ENCODE measurements at regions not wholly inside any gene's neighbourhood (a gene's known extent, or its start where the extent isn't known, plus 50 kb on each side); places are given as distances from the start of the nearest gene placed in this dataset.

DNA sequence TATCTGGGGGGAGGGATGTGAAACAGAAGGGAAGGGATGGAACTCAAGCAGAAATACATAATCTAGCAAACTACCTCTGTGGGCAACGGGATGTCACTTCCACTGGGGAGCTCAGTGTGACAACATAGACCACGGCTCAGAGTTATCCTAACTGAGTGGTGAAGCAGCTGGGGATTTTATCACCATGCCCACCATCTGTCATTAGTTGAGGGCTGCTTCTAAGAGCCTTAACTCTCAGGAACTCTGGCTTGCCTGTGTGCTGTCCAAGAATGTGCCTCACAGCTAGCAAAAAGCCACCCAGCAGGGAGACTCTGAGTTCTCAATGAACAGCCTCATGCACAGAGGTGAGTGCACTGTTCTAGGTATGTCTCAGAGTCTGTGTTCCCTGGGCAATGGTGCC is 90.6 kb upstream of the CXCL14 start:
- TF ChIP-seq, protein P1, sequence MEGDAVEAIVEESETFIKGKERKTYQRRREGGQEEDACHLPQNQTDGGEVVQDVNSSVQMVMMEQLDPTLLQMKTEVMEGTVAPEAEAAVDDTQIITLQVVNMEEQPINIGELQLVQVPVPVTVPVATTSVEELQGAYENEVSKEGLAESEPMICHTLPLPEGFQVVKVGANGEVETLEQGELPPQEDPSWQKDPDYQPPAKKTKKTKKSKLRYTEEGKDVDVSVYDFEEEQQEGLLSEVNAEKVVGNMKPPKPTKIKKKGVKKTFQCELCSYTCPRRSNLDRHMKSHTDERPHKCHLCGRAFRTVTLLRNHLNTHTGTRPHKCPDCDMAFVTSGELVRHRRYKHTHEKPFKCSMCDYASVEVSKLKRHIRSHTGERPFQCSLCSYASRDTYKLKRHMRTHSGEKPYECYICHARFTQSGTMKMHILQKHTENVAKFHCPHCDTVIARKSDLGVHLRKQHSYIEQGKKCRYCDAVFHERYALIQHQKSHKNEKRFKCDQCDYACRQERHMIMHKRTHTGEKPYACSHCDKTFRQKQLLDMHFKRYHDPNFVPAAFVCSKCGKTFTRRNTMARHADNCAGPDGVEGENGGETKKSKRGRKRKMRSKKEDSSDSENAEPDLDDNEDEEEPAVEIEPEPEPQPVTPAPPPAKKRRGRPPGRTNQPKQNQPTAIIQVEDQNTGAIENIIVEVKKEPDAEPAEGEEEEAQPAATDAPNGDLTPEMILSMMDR (IDR thresholded peaks at IDR 0.05 in 8 of 11, conservative IDR thresholded peaks at IDR 0.05 in 3 of 11), result no peak
- no peak for TF ChIP-seq POLR2AphosphoS5 (IDR thresholded peaks at IDR 0.05)
